ENCODE measurements at regions not wholly inside any gene's neighbourhood (a gene's known extent, or its start where the extent isn't known, plus 50 kb on each side); places are given as distances from the start of the nearest gene placed in this dataset.

- DNase-seq (ENCODE audit: low read depth in 2 of 2) = no peak
Observed at GRCh38 chr7:21361413-21362125, 66.3 kb upstream of the SP4 start.

GRCh38 chr7:21364801-21365271 lies 63.0 kb upstream of the SP4 start:
- no peak for DNase-seq (ENCODE audit: low read depth in 2 of 2)

- no peak for DNase-seq (ENCODE audit: low read depth in 2 of 2)
Observed at GRCh38 chr7:21365866-21366624, 61.8 kb upstream of the SP4 start.

- DNase-seq (ENCODE audit: low read depth in 2 of 2) = no peak
Observed at GRCh38 chr7:21367081-21367480, 60.8 kb upstream of the SP4 start.

- DNase-seq (ENCODE audit: low read depth in 2 of 2) = no peak
Observed at GRCh38 chr7:21367537-21367936, 60.3 kb upstream of the SP4 start.

GRCh38 chr7:21368317-21368716 lies 59.6 kb upstream of the SP4 start:
- DNase-seq (ENCODE audit: low read depth in 2 of 2) = no peak

- no peak for DNase-seq (ENCODE audit: low read depth in 2 of 2)
Observed at GRCh38 chr7:21370283-21370982, 57.5 kb upstream of the SP4 start.

GRCh38 chr7:21371360-21371759 lies 56.5 kb upstream of the SP4 start:
- DNase-seq (ENCODE audit: low read depth in 2 of 2) = no peak

- DNase-seq (ENCODE audit: low read depth in 2 of 2) = no peak
Observed at GRCh38 chr7:21373031-21373430, 54.9 kb upstream of the SP4 start.

GRCh38 chr7:21374134-21374533 lies 53.7 kb upstream of the SP4 start:
- DNase-seq (ENCODE audit: low read depth in 2 of 2) = no peak

- DNase-seq (ENCODE audit: low read depth in 2 of 2) = no peak
Observed at GRCh38 chr7:21377545-21377944, 50.3 kb upstream of the SP4 start.

Measured in stimulated activated CD8-positive, alpha-beta memory T cell treated with anti-CD3 and anti-CD28 coated beads, Interleukin-7, amount 100 ng/mL, for 4 hours (primary cell).